ENCODE measurements at regions not wholly inside any gene's neighbourhood (a gene's known extent, or its start where the extent isn't known, plus 50 kb on each side); places are given as distances from the start of the nearest gene placed in this dataset.

GRCh38 chr3:150101016-150101415 is 130.3 kb upstream of the PFN2 start:
- DNase-seq (ENCODE audit: low read depth in 2 of 3, low spot score in 1 of 3) = no peak

GRCh38 chr3:150098621-150099020 is 127.9 kb upstream of the PFN2 start:
- DNase-seq (ENCODE audit: low read depth in 2 of 3, low spot score in 1 of 3) = no peak

GRCh38 chr3:150097588-150097890 is 126.8 kb upstream of the PFN2 start:
- DNase-seq (ENCODE audit: low read depth in 2 of 3, low spot score in 1 of 3) = no peak

GRCh38 chr3:150096700-150097587 is 126.2 kb upstream of the PFN2 start:
- DNase-seq (ENCODE audit: low read depth in 2 of 3, low spot score in 1 of 3) = no peak

DNA sequence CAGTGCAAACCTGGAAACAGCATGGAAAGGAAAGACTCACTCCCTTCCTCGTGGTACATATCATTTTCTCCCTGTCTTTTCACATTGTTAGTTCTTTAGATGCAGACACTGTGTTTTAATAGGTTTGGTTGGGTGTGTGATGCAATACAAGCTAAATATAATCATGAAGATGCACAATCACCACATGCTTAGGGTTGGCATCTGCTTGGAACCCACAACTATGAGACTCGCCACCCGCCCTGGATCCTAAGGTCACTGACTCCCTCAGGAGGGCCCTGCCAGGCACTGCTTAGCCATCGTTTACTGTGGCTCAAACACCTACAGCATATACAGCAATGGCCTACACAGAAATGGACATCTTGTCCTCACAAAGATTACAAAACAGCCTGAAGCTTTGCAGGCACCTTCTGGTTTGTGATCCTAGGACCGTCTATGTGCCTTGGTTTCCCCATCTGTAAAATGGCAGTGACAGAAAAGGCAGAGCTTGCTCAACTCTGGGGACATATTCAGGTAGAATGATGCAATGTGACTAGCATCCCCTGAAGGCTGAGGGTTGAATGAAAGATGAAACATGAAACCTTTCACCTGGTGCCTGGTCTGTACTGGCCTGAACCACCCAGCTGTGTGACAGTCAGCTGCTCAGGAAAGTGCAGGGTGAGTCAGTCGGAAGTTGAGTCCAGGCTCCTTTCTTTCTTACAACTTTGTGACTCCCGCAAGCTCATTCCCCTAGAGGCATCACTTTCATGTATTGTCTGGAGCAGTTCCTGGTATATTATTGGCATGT is 123.6 kb upstream of the PFN2 start:
- DNase-seq (ENCODE audit: low read depth in 2 of 3, low spot score in 1 of 3) = no peak

GRCh38 chr3:150091626-150092025 is 120.9 kb upstream of the PFN2 start:
- DNase-seq (ENCODE audit: low read depth in 2 of 3, low spot score in 1 of 3) = no peak

DNA sequence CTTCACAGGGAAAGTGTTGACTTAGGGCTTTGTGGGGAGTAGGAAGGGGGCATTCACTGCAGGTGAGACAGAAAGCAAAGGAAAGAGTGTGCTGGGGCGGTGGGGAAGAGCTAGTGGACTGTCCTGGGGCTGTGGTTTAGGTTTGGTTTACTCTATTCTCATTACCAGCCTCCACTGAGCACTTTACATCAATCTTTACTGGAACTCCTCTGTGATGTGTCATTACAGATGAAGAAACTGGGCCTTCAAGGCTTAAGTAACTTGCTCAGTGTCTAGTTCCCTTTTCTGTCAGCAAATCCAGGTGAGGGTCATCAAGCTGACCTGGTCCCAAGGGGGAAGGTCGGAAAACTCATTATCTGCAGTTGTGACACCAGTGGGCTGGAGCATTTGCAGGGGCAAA is 120.2 kb upstream of the PFN2 start:
- no peak for DNase-seq (ENCODE audit: low read depth in 2 of 3, low spot score in 1 of 3)

DNA sequence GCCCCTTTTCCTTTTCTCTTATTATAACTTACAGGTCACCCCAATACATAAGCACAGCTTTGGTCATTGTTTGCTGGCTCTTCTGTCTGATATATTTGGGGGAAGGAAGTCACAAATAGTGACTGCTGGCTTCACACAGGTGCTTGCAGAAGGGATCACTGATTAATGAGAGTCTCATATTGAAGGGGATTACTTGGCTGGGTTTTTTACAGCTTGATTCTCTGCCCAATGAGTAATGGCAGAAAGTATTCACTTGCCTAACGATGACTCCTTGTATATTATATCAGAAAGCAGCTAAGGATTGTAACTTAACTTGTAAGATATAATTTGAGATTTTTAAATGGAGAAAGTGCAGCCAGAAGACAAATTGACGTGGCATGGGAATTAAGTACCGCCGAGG is 119.3 kb upstream of the PFN2 start:
- DNase-seq (ENCODE audit: low read depth in 2 of 3, low spot score in 1 of 3) = no peak

DNA sequence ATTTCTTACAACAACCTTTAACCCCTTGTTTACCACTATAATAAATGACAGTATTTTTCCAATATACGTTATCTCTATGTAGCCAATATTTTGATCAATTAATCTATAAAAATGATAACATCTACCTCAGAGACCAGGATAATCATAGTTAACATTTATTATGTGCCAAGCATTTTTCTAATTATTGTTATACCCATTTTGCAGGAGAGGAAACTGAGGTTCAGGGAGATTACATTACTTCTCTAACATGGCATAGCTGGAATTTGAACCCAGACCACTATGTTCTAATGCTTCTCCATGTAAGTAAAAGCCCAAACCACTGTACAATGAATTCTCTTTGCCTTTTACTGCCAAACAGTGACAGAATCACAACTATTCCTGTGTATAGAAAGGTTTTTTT is 113.4 kb upstream of the PFN2 start:
- no peak for DNase-seq (ENCODE audit: low read depth in 2 of 3, low spot score in 1 of 3)

- no peak for DNase-seq (ENCODE audit: low read depth in 2 of 3, low spot score in 1 of 3)
Observed at GRCh38 chr3:150083655-150084042, 113.0 kb upstream of the PFN2 start.

- DNase-seq (ENCODE audit: low read depth in 2 of 3, low spot score in 1 of 3) = no peak
Observed at GRCh38 chr3:150082898-150083654, 112.4 kb upstream of the PFN2 start.

DNA sequence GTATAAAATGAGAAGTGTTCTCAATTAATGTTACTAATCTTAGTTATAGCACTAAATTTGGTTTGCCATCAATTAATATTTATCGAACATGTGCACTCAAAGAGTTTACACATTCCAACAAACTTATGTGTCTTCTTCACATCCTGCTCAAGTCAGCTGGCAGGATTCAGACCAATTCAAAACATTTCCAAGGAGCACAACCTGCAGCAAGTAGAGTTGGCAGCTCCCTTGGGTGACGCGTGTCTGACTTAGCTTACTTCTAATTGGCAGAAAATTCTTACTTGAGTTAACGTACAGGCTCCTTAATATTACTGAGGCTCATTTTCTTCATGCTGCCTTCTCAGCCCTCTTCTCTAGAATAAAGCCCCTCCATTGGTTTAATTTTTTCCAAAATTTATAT is 110.4 kb upstream of the PFN2 start:
- DNase-seq (ENCODE audit: low read depth in 2 of 3, low spot score in 1 of 3) = no peak

DNA sequence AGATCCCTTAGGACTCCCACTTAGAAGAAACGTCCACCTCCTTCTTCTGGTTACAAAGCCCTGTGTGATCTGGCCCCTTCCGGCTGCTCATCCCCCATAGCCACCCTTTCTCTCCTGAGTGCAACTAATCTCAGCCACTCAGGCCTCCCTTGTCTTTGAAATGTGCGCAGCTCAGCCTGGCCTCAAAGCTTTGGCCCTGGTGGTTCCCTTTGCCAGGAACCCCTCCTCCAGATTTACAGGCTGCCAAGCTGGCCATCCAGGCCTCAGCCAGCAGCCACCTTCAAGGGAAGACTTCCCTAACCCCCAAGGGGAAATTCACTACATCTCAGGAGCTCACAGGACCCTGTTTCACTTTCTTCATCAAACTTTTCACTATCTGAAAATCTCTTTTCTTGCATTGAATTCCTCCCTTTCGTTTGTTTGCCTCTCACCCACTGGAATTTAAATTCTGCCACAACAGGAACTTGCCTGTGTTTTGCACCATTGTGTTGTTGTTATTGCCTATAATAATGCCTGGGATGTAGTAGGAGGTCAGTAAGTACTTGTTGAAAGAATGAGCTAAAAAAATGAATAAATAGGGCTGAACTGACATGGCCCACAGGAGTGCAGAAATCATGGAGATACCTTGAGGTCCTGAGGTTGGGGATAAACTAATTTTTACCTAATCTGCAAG is 109.5 kb upstream of the PFN2 start:
- no peak for DNase-seq (ENCODE audit: low read depth in 2 of 3, low spot score in 1 of 3)

- no peak for DNase-seq (ENCODE audit: low read depth in 2 of 3, low spot score in 1 of 3)
Observed at GRCh38 chr3:150079029-150079739, 108.5 kb upstream of the PFN2 start.

- no peak for DNase-seq (ENCODE audit: low read depth in 2 of 3, low spot score in 1 of 3)
Observed at GRCh38 chr3:150077581-150078247, 107.0 kb upstream of the PFN2 start.

- DNase-seq (ENCODE audit: low read depth in 2 of 3, low spot score in 1 of 3) = no peak
Observed at GRCh38 chr3:150077107-150077506, 106.4 kb upstream of the PFN2 start.

DNA sequence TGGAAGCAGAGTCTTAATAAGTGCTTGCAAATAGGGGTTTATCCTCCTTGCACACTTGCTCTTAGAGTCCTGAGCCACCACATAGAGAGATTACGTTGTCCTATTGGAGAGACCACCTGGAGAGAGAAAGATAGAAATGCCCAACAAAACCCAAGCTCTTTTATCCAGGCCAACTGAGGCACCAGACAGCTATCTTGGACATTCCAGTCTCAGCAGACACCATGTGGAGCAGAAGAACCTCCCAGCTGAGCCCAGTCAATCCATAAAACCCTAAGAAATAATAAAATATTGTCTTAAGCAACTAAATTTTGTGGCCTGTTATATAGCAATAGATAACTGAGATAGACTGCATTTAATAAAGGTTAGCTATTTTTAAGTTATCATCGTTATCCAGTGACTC is 105.7 kb upstream of the PFN2 start:
- no peak for DNase-seq (ENCODE audit: low read depth in 2 of 3, low spot score in 1 of 3)

DNA sequence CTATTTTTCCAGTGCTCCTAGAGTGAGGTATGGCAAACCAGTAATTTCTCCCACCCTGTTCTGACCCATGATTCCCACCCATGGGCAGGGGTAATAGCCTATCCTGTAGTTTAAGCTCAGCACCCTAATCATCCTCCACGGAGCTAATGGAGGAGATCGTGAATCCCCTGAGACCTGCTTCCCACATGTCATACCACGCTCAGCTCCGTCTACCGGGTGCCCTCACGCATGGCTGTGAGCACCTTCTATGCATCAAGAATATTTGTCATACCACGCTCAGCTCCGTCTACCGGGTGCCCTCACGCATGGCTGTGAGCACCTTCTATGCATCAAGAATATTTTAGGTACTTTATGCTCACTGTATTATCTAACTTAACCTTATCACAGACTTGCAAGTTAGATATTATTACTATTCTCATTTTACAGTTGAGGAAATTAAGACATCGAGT is 104.7 kb upstream of the PFN2 start:
- no peak for DNase-seq (ENCODE audit: low read depth in 2 of 3, low spot score in 1 of 3)

DNA sequence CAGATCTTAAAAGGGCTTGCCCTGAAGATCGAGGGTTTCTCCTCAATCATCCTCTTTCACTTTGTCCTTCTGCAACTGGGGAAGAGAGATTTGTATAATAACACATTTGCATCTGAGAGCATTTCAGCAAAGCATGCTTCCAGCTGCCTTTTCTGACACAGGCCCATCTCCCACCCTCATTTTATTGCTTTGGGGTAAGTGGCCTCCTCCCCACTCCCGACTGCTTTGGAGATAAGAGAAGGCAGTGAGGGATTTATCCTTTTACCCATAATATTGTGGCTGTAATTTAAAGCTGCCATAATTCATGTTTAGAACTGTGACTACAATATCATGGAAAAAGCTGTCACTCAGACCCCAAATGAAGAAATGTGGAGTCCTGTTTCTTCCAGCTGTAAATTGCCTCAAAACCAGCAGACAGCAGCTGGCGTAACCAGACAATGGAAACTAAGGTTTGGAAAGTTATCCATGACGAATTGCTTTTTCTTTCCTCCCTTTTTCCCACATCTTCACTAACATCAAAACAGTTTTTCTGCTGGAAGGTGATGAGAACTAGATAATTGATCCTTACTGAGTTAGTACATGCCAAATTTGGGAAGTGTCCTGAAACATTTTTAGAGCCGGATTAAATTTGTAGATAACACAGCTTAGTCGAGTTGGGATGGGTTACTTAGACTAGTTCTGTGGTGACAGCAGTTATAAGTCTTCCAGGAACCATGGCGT is 104.2 kb upstream of the PFN2 start:
- no peak for DNase-seq (ENCODE audit: low read depth in 2 of 3, low spot score in 1 of 3)

Measured in stimulated activated CD4-positive, alpha-beta T cell treated with anti-CD3 and anti-CD28 coated beads, Interleukin-12 subunit alpha, Interleukin-12 subunit beta, amount 100 ng/mL, for 48 hours (primary cell).